Posterior vena cava (tissue), 2 donors: ENCODE measurements at regions not wholly inside any gene's neighbourhood (a gene's known extent, or its start where the extent isn't known, plus 50 kb on each side); places are given as distances from the start of the nearest gene placed in this dataset.

Source experiments
- DNase-seq: peaks from one replicate; pipeline ENCODE4 v3.0.0-alpha.2; 2020; ENCODE audit warnings: low spot score
- intact Hi-C, 2 donors: fragments of 100-400 bp; cut with DNase I; formaldehyde crosslinking; loops; one replicate each; pipeline versions ENCODE4 v1.14.1 to v1.14.2; 2022 to 2023
- donor health status: DM: yes; HTN: yes; CAD: no.
- donor health status: DM: yes; HTN: yes; CAD: no.

GRCh38 chr11:64490562-64491216 is 65.1 kb upstream of the SLC22A11 start:
- DNase-seq = no peak

DNA sequence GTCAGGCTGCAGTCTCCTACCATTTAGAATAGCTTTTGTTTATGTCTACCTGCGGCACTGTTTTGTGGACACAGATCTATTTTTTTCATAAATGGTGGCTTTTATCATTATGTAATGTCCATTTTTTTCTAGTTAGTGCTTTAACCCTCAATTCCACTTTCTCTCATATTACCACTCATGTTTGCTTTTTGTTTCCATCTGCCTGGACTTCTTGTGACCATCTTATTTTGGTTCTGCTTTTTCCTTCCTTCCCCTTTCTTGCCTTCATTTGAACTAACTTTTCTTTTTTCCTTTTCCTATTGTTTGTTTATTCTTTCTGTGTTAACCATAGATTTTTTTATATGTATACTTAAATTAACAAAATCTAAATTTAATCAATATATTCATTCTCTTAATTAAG is 63.2 kb upstream of the SLC22A11 start:
- no peak for DNase-seq
- intact Hi-C loops = no loop called here

More at GRCh38 chr11:64490562-64491216, 65.1 kb upstream of the SLC22A11 start:
- intact Hi-C loops = no loop called here

GRCh38 chr11:64498136-64498535 is 57.6 kb upstream of the SLC22A11 start:
- DNase-seq = peak; percentile 73
- intact Hi-C loops = no loop called here

GRCh38 chr11:64499261-64500004 is 56.3 kb upstream of the SLC22A11 start:
- peak; percentile 46 for DNase-seq
- intact Hi-C loops = no loop called here

DNA sequence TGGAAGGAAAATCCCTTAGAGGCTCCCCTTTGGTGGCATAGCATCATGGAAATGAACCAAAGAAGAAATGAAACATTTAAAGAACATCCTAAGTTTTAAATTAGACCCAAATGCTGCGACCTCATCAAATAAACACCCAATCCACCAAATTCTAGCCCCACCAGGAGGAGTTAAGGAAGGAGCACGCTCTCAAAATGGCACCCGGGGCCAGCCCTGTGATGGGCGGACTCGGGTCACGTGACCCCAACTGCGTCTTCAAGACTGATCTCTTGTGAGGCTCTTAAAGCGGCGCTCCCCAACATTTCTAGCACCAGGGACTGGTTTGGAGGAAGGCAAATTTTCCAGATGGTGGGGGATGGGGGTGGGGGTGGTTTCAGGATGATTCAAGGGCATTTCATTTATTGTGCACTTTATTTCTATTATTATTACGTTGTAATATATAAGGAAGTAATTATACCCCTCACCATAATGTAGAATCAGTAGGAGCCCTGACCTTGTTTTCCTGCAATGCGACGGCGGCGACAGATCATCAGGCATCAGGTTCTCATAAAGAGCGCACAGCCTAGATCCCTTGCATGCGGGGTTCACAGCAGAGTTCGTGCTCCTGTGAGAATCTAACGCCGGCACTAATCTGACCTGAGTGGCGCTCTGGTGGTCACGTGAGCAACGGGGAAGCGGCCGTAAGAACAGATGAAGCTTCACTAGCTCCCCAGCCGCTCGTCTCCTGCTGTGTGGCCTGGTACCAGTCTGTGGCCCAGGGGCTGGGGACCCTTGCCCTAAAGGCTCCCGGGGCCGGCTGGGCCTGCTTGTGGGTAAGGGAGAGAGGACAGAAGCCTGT is 55.3 kb upstream of the SLC22A11 start:
- DNase-seq = peak; percentile 80

DNA sequence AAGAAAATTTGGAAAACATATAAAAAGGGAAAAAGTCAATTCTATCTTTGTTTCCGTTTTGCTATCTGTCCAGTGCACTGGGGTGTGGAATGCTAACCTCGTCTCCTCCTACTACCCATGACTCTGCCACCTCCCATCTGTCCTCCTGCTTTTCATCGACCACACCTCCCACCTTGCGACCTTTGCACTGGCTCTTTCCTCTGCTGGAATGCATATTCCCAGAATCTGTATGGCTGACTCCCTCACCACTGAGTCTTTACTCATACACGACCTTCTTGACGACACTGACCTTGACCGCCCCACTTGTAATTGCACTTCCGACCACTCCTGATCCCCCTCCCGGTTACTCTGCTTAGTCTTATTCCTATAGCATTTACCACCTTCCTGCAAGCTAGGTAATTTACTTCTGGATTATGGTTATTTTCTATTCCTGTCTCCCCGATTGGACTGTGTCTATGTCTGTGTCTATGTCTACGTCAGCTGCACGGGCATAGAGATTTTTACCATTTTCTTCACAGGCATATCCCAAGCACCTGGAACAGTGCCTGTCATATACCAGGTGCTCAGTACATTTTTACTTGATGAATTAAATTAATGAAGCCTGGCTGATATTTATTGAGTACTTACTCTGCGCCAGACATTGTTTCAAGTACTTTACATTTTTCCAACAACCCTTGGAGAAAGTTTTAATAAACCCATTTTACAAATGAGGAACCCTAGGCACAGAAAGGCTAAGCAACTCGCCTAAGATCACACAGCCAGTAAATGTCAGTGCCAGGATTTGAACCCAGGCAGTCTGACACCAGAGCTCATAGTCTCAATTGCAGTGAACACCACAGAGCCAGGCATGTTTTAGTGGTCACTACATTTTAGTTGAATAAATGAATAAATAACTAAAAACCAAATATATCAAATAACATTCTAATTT is 54.0 kb upstream of the SLC22A11 start:
- intact Hi-C loops = no loop called here
- DNase-seq = no peak

More for the DNA sequence above, 55.3 kb upstream of the SLC22A11 start:
- intact Hi-C loops = no loop called here

DNA sequence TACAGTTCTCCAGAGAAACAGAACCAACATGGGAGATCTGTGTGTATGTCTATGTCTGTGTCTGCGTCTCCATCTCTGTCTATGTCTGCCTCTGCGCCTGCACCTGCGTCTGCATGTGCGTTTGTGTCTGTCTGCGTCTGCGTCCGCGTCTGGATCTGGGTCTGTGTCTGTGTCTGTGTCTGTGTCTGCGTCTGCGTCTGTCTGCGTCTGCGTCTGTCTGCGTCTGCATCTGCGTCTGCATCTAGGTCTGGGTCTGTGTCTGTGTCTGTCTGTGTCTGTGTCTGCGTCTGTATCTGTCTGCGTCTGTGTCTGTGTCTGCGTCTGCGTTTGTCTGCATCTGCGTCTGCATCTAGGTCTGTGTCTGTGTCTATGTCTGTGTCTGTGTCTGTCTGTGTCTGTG is 53.1 kb upstream of the SLC22A11 start:
- no peak for DNase-seq
- intact Hi-C loops = no loop called here

DNA sequence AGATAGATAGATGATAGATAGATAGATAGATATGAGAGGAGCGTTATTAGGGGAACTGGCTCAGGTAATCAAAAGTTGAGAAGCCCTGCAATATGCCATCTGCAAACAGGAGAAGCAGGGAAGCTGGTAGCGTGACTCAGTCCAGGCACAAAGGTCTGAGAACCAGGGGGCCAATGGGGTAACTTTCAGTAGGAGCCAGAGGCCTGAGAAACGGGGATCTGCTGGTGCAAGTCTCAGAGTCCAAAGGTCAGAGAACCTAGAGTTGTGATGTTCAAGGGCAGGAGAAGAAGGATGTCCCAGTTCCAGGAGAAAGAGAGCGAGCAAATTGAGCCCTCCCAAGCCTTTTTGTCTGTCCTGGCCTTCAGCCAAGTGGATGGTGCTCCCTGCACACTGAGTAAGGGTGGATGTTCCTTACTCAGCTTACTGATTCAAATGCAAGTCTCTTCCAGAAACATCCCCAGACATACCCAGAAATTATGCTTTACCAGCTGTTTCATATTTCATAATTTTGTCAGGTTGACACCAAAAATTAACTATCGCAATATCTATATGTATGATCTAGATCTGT is 52.5 kb upstream of the SLC22A11 start:
- intact Hi-C loops = no loop called here

DNA sequence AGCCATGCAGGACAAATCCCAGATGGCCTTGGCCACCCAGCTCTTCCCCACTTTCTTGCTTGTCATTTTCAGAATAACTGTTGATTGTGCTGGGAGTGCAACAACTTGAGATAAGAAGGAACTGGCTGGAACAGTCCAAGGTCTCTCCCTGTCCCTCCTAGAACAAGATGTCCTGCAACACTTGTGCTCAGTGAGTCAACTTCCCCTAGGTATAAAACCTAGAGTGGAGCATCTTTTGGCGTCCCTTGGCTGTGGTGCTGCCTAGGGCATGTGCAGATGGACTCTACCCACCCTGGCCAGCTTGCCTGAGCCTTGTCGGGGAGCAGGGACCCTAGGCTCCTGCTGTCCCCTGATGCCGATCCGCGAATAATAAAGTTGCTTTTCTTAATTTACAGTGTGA is 50.7 kb upstream of the SLC22A11 start:
- intact Hi-C loops = no loop called here
- no peak for DNase-seq

More for the DNA sequence above, 52.5 kb upstream of the SLC22A11 start:
- DNase-seq = peak; percentile 45
